Type B pancreatic cell (in vitro differentiated cells): ENCODE measurements at regions not wholly inside any gene's neighbourhood (a gene's known extent, or its start where the extent isn't known, plus 50 kb on each side); places are given as distances from the start of the nearest gene placed in this dataset.

Experiments used
- DNase-seq: peaks from one replicate; pipeline ENCODE4 v3.0.0; 2021; ENCODE audit warnings: mixed read lengths; ENCODE audit not compliant: unreplicated experiment; ENCODE audit errors: extremely low spot score
- H3K27ac Mint-ChIP-seq: 2 replicates; pipeline ENCODE4 v1.8.0; 2021; ENCODE audit warnings: mild to moderate bottlenecking, mixed read lengths
- H3K27me3 Mint-ChIP-seq: 2 replicates; pipeline ENCODE4 v1.8.0; 2021; ENCODE audit warnings: mixed read lengths
- H3K36me3 Mint-ChIP-seq: 2 replicates; pipeline ENCODE4 v1.8.0; 2021; ENCODE audit warnings: mixed read lengths
- H3K4me1 Mint-ChIP-seq: one replicate; pipeline ENCODE4 v1.8.0; 2021; ENCODE audit warnings: mixed read lengths; ENCODE audit not compliant: unreplicated experiment
- H3K4me3 Mint-ChIP-seq: 2 replicates; pipeline ENCODE4 v1.8.0; 2021; ENCODE audit warnings: mild to moderate bottlenecking, mixed read lengths
- H3K9me3 Mint-ChIP-seq: 2 replicates; pipeline ENCODE4 v1.8.0; 2021; ENCODE audit warnings: mixed read lengths
- TF ChIP-seq, protein P1 (sequence below): fragments of 200-600 bp; sonication (generic); conservative IDR thresholded peaks from 2 replicates; pipeline ENCODE4 v1.5.0; 2021; ENCODE audit warnings: antibody characterized with exemption, mild to moderate bottlenecking

- Mint-ChIP-seq H3K4me1 (peaks cover 16% of the 10 kb centered on the region), H3K27me3 (peaks cover 4% of the 10 kb centered on the region), H3K4me3 (no peak overlapping the region), H3K27ac (no peak overlapping the region), H3K9me3 (no peaks in the 10 kb centered on the region), H3K36me3 (no peaks in the 10 kb centered on the region)
- DNase-seq: no peak
- TF ChIP-seq, protein P1, sequence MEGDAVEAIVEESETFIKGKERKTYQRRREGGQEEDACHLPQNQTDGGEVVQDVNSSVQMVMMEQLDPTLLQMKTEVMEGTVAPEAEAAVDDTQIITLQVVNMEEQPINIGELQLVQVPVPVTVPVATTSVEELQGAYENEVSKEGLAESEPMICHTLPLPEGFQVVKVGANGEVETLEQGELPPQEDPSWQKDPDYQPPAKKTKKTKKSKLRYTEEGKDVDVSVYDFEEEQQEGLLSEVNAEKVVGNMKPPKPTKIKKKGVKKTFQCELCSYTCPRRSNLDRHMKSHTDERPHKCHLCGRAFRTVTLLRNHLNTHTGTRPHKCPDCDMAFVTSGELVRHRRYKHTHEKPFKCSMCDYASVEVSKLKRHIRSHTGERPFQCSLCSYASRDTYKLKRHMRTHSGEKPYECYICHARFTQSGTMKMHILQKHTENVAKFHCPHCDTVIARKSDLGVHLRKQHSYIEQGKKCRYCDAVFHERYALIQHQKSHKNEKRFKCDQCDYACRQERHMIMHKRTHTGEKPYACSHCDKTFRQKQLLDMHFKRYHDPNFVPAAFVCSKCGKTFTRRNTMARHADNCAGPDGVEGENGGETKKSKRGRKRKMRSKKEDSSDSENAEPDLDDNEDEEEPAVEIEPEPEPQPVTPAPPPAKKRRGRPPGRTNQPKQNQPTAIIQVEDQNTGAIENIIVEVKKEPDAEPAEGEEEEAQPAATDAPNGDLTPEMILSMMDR: no peak
These were observed 87.7 kb upstream of the SALL4 start for GRCh38 chr20:51890003-51890402.

DNA sequence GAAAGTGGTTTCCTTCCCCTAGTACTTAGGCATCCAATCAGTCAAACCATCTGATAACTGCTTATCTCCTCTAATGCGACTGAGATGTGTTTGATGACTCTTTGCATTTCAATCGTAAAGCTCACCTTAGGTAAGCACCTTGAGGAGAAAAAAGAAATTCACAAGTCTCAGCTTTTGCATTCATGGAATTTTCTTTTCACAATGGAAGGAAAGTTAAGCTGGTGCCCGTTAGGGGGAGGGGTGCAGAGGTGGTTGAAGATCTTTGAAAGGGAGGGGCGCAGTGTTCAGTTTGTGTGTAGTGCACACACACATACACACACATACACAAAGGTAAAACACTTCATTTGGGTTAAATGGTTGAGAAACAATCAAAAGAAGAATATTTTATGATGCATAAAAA lies 87.1 kb upstream of the SALL4 start:
- TF ChIP-seq, protein P1: no peak
- peaks cover 4% of the 10 kb centered on the region for H3K27me3 Mint-ChIP-seq
- H3K27ac Mint-ChIP-seq: no peak overlapping the region
- DNase-seq: no peak
- no peak overlapping the region for H3K4me3 Mint-ChIP-seq
- no peaks in the 10 kb centered on the region for H3K36me3 Mint-ChIP-seq
- no peaks in the 10 kb centered on the region for H3K9me3 Mint-ChIP-seq
- H3K4me1 Mint-ChIP-seq: peaks cover 16% of the 10 kb centered on the region

DNA sequence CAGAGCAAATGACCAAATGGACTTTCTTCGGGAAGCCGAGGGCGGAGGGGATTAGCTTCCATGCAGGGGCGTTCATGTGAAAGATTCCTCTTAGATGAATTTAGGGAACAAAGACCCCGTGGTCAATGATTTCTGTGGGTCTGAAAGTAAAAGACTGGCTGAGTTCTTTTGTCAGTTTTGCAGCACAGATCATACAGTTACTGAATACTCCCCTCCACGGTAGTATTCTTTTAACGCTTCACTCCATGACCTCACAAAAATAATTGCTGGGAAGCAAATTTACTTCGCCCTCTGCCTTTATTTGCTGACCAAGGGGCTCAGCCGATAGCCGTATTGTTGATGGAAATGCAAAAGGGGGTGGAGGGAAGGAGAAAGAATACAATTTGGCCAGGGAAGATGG lies 86.0 kb upstream of the SALL4 start:
- TF ChIP-seq, protein P1: no peak
- Mint-ChIP-seq H3K27ac (no peak overlapping the region), H3K36me3 (no peaks in the 10 kb centered on the region), H3K4me1 (peaks cover 16% of the 10 kb centered on the region), H3K9me3 (no peaks in the 10 kb centered on the region), H3K4me3 (no peak overlapping the region), H3K27me3 (peaks cover 4% of the 10 kb centered on the region)
- DNase-seq: no peak

- Mint-ChIP-seq H3K36me3 (no peaks in the 10 kb centered on the region), H3K9me3 (no peaks in the 10 kb centered on the region), H3K4me3 (no peak overlapping the region), H3K27me3 (peaks cover 4% of the 10 kb centered on the region), H3K4me1 (peaks cover 16% of the 10 kb centered on the region), H3K27ac (no peak overlapping the region)
- TF ChIP-seq, protein P1: no peak
- no peak for DNase-seq
These were observed 84.7 kb upstream of the SALL4 start for GRCh38 chr20:51886891-51887608.

DNA sequence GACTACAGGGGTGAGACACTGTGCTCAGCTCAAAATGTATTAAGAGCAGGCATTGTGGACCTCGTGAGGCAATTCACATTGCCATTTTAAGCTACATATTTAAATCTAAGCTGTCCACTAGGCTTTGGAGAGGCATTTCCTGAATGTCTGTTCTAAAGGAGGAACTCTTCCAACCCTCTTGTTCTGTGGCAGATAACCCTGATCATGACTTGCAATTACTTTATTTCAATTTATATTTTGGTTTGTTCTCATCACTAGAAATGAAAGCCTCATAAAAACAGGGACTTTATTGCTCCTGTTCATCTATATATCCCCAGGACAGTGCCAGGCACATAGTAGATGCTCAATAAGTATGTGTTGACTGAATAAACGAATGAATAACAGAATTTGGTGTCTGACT lies 84.0 kb upstream of the SALL4 start:
- TF ChIP-seq, protein P1: no peak
- no peak for DNase-seq
- H3K9me3 Mint-ChIP-seq: no peaks in the 10 kb centered on the region
- H3K36me3 Mint-ChIP-seq: no peaks in the 10 kb centered on the region
- H3K27me3 Mint-ChIP-seq: peaks cover 4% of the 10 kb centered on the region
- H3K27ac Mint-ChIP-seq: no peak overlapping the region
- H3K4me1 Mint-ChIP-seq: peaks cover 16% of the 10 kb centered on the region
- H3K4me3 Mint-ChIP-seq: no peak overlapping the region
